K562 (cell line): ENCODE measurements at regions not wholly inside any gene's neighbourhood (a gene's known extent, or its start where the extent isn't known, plus 50 kb on each side); places are given as distances from the start of the nearest gene placed in this dataset.
A peak's percentile ranks its signal among the peaks of the same experiment; 100 is the strongest.
"Not testable (repeated sequence)": the region's sequence is repeated elsewhere in the genome, so short reads cannot be mapped to it uniquely, and the experiment has no call there.

Experiments used
- ATAC-seq: fragments of 200-7000 bp; cut with Tn5 transposase; 3 replicates; pipeline ENCODE4 v1.9.1; 2020; ENCODE audit warnings: moderate library complexity
- BruUV-seq: library from RNA; stranded (reverse); fragments of 400-500 nt; replicated peaks from 2 replicates; lab custom pipeline; 2021; lab: Mats Ljungman, UMichigan
- CTCF ChIA-PET: fragments of 300-600 bp; formaldehyde crosslinking; extraction: SDS; loops from one replicate; lab custom pipeline; 2021; ENCODE audit warnings: low intra/inter-chr PET ratio; lab: Yijun Ruan, JAX
- POLR2A ChIA-PET: fragments of 300-600, 350-650 bp; sonication (Branson Sonifier 250); formaldehyde crosslinking; extraction: SDS; loops from one replicate; lab custom pipeline; 2021; ENCODE audit warnings: antibody characterized with exemption, inconsistent platforms; lab: Yijun Ruan, JAX
- DNase-seq, 4 experiments: peaks; one replicate each; pipeline versions ENCODE4 v3.0.0 to v3.0.0-alpha.2; 2011 to 2018; ENCODE audit warnings: low spot score in 3 of 4, mixed read lengths in 3 of 4; ENCODE audit errors: extremely low read depth in 1 of 4
- FAIRE-seq: peaks from 2 replicates; lab custom pipeline; 2011; peaks lifted over from hg19 to GRCh38; lab: Jason Lieb, UNC
- H2AFZ ChIP-seq: 2 replicates; pipeline ENCODE4 v1.6.0; 2011; ENCODE audit warnings: low read depth, low read length, control low read depth, inconsistent platforms
- H3K27ac ChIP-seq: fragments of 200-600 bp; 3 replicates; pipeline ENCODE4 v1.8.0; 2011; ENCODE audit warnings: low read depth, mild to moderate bottlenecking, control low read depth, inconsistent platforms, low read length, moderate library complexity, mixed read lengths; ENCODE audit errors: extremely low read depth
- H3K27me3 ChIP-seq, 2 experiments: fragments of 300-600 bp in 1 of 2; 2 replicates in 1 of 2; 3 replicates in 1 of 2; pipeline versions ENCODE4 v1.6.0 to v1.8.0; 2011; ENCODE audit warnings: inconsistent platforms in 2 of 2, low read length in 2 of 2, mild to moderate bottlenecking in 1 of 2, mixed read lengths in 1 of 2, moderate library complexity in 1 of 2; ENCODE audit not compliant: control insufficient read depth in 2 of 2, insufficient read depth in 2 of 2
- H3K36me3 ChIP-seq: fragments of 300-600 bp; 3 replicates; pipeline ENCODE4 v1.8.0; 2011; ENCODE audit warnings: mild to moderate bottlenecking, low read length, inconsistent platforms; ENCODE audit not compliant: control insufficient read depth, insufficient read depth
- H3K4me1 ChIP-seq, 2 experiments: fragments of 200-600 bp in 1 of 2; replicated peaks in 1 of 2; 2 replicates in 1 of 2; 3 replicates in 1 of 2; pipeline versions ENCODE4 v1.5.1 to v1.8.0; 2011; ENCODE audit warnings: inconsistent platforms in 2 of 2, low read length in 2 of 2, mild to moderate bottlenecking in 1 of 2, mixed read lengths in 1 of 2, moderate library complexity in 1 of 2; ENCODE audit not compliant: control insufficient read depth in 2 of 2, insufficient read depth in 2 of 2
- H3K4me2 ChIP-seq: 2 replicates; pipeline ENCODE4 v1.6.1; 2011; ENCODE audit warnings: low read length, control low read depth, inconsistent platforms, mixed read lengths; ENCODE audit not compliant: insufficient read depth
- H3K4me3 ChIP-seq: fragments of 200-600 bp; sonication (generic), shearing (Covaris generic); 2 replicates; pipeline ENCODE4 v1.5.1; 2016; ENCODE audit warnings: control low read depth, inconsistent platforms
- H3K79me2 ChIP-seq: fragments of 200-600 bp; 3 replicates; pipeline ENCODE4 v1.8.0; 2011; ENCODE audit warnings: low read length, inconsistent platforms; ENCODE audit not compliant: control insufficient read depth, insufficient read depth
- H3K9ac ChIP-seq, 2 experiments: 2 replicates each; pipeline versions ENCODE4 v1.6.0 to v1.6.1; 2011; ENCODE audit warnings: low read depth in 2 of 2, low read length in 2 of 2, control low read depth in 1 of 2, inconsistent platforms in 1 of 2, mild to moderate bottlenecking in 1 of 2, mixed read lengths in 1 of 2; ENCODE audit not compliant: insufficient read depth in 1 of 2
- H3K9me1 ChIP-seq: one replicate; pipeline ENCODE4 v1.6.0; 2011; ENCODE audit warnings: inconsistent platforms, mild to moderate bottlenecking, low read length, moderate library complexity; ENCODE audit not compliant: control insufficient read depth, insufficient read depth
- H3K9me3 ChIP-seq: replicated peaks from 2 replicates; pipeline ENCODE4 v1.5.1; 2011; ENCODE audit warnings: low read depth, low read length, inconsistent platforms; ENCODE audit not compliant: control insufficient read depth, insufficient read depth
- H4K20me1 ChIP-seq: replicated peaks from 2 replicates; pipeline ENCODE4 v1.6.1; 2011; ENCODE audit warnings: low read length, inconsistent platforms, mixed read lengths; ENCODE audit not compliant: control insufficient read depth, insufficient read depth
- CBFA2T3 ChIP-seq: fragments of 450-650 bp; IDR thresholded peaks from 2 replicates; pipeline ENCODE4 v1.6.1; 2017
- EP400 ChIP-seq: fragments of 450-650 bp; IDR thresholded peaks from 2 replicates; pipeline ENCODE4 v1.6.1; 2017; ENCODE audit warnings: antibody characterized with exemption, mild to moderate bottlenecking, moderate library complexity
- FOSL1 ChIP-seq: fragments of 200-800 bp; sonication (Bioruptor generic); conservative IDR thresholded peaks from 2 replicates; pipeline ENCODE4 v1.6.1; 2016; ENCODE audit warnings: missing genetic modification characterization, missing compliant biosample characterization
- HNRNPLL ChIP-seq: fragments of 200-400 bp; formaldehyde crosslinking; IDR thresholded peaks from 2 replicates; pipeline ENCODE4 v1.6.1; 2017; ENCODE audit warnings: low read length, low read depth, mild to moderate bottlenecking; ENCODE audit not compliant: poor library complexity, severe bottlenecking
- STAT5B ChIP-seq: fragments of 250-450 bp; sonication (Bioruptor Pico); IDR thresholded peaks from 2 replicates; pipeline ENCODE4 v1.8.0; 2021; ENCODE audit warnings: mild to moderate bottlenecking, inconsistent platforms
- WGBS: fragments of 100-300 bp; shearing (Covaris generic); methylation state at CpG from one replicate; pipeline ENCODE4 v1.1.6; 2016; ENCODE audit warnings: low coverage, mixed read lengths; ENCODE audit not compliant: insufficient coverage; ENCODE audit errors: missing lambda C conversion rate; 5-methylcytosine and 5-hydroxymethylcytosine counted together
- in situ Hi-C: fragments of 300-500 bp; cut with MboI; formaldehyde crosslinking; loops from 4 replicates; pipeline ENCODE4 v1.15.0; 2018; ENCODE audit warnings: inconsistent platforms, mixed read lengths
- intact Hi-C: fragments of 100-400 bp; cut with micrococcal nuclease; formaldehyde crosslinking; loops from 2 replicates; pipeline ENCODE4 v1.14.2; 2022
- TF ChIP-seq, protein P1 (sequence below): fragments of 200-600 bp; sonication (generic); IDR thresholded peaks from one replicate; pipeline ENCODE4 v1.6.1; 2012; ENCODE audit warnings: mild to moderate bottlenecking, low read depth, low read length, inconsistent platforms

- H2AFZ ChIP-seq, CTCF ChIA-PET, H3K27ac ChIP-seq, H3K9me1 ChIP-seq, H3K9me3 ChIP-seq, ATAC-seq, H3K9ac ChIP-seq, H4K20me1 ChIP-seq, intact Hi-C loops, H3K4me1 ChIP-seq, POLR2A ChIA-PET, H3K79me2 ChIP-seq, BruUV-seq, FAIRE-seq, H3K4me2 ChIP-seq, H3K36me3 ChIP-seq, H3K4me3 ChIP-seq: not testable (repeated sequence)
- DNase-seq: peak in 1 of 4 experiments; percentile 11
- in situ Hi-C loops: loop anchor here (25.0 kb wide), 1 partner anchor 699 kb away; no protein-coding TSS in a partner anchor
- peak; percentile 35 for TF ChIP-seq HNRNPLL
- 0 out of 2 replicates have a peak, but pooled peaks have one; percentile 25 for TF ChIP-seq FOSL1 (tag)
- TF ChIP-seq CBFA2T3: peak; percentile 44
- 0% methylated on average over 8 of the region's 9 CpGs for WGBS
- H3K27me3 ChIP-seq: peaks cover 0 to 13% of the 10 kb centered on the region in 2 experiments; a peak in 2 of 5 replicates
Measured at GRCh38 chrX:1888305-1888704, 273.4 kb downstream of the ASMT start.

DNA sequence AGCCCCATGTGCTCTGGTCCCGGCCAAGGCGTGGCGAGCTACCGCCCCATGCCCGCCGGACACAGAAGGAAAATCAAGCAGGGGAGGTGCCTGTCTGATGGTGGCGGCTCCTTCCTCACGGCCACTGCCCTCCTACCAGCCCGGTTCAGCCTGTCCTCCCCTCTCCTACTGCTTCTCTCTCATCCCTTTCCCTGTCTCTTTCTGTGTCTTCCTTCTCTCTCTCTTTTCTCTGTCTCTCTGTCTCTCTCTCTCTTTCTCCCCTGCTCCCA is 279.1 kb downstream of the ASMT start:
- H3K79me2 ChIP-seq: no peaks in the 10 kb centered on the region
- H2AFZ ChIP-seq: no peak overlapping the region
- FAIRE-seq (no peak), ATAC-seq (no peak), DNase-seq (no peak)
- BruUV-seq: no TSS peak
- no peaks in the 10 kb centered on the region; a peak in 1 of 5 replicates for H3K4me1 ChIP-seq
- H3K9me1 ChIP-seq: no peaks in the 10 kb centered on the region
- in situ Hi-C loops (loop anchor here (25.0 kb wide), 1 partner anchor 693 kb away; no protein-coding TSS in a partner anchor), intact Hi-C loops (no loop called here)
- no peaks in the 10 kb centered on the region for H3K36me3 ChIP-seq
- H3K9me3 ChIP-seq: no peaks in the 10 kb centered on the region
- H4K20me1 ChIP-seq: no peaks in the 10 kb centered on the region
- WGBS: 6% methylated on average over 6 of the region's 9 CpGs
- H3K27me3 ChIP-seq: peaks cover 0 to 25% of the 10 kb centered on the region in 2 experiments; a peak in 2 of 5 replicates
- ChIA-PET CTCF (no interaction called here), POLR2A (no interaction called here)
- no peak overlapping the region for H3K9ac ChIP-seq
- no peak overlapping the region for H3K4me2 ChIP-seq
- H3K4me3 ChIP-seq: no peak overlapping the region
- no peak overlapping the region for H3K27ac ChIP-seq
- TF ChIP-seq, protein P1, sequence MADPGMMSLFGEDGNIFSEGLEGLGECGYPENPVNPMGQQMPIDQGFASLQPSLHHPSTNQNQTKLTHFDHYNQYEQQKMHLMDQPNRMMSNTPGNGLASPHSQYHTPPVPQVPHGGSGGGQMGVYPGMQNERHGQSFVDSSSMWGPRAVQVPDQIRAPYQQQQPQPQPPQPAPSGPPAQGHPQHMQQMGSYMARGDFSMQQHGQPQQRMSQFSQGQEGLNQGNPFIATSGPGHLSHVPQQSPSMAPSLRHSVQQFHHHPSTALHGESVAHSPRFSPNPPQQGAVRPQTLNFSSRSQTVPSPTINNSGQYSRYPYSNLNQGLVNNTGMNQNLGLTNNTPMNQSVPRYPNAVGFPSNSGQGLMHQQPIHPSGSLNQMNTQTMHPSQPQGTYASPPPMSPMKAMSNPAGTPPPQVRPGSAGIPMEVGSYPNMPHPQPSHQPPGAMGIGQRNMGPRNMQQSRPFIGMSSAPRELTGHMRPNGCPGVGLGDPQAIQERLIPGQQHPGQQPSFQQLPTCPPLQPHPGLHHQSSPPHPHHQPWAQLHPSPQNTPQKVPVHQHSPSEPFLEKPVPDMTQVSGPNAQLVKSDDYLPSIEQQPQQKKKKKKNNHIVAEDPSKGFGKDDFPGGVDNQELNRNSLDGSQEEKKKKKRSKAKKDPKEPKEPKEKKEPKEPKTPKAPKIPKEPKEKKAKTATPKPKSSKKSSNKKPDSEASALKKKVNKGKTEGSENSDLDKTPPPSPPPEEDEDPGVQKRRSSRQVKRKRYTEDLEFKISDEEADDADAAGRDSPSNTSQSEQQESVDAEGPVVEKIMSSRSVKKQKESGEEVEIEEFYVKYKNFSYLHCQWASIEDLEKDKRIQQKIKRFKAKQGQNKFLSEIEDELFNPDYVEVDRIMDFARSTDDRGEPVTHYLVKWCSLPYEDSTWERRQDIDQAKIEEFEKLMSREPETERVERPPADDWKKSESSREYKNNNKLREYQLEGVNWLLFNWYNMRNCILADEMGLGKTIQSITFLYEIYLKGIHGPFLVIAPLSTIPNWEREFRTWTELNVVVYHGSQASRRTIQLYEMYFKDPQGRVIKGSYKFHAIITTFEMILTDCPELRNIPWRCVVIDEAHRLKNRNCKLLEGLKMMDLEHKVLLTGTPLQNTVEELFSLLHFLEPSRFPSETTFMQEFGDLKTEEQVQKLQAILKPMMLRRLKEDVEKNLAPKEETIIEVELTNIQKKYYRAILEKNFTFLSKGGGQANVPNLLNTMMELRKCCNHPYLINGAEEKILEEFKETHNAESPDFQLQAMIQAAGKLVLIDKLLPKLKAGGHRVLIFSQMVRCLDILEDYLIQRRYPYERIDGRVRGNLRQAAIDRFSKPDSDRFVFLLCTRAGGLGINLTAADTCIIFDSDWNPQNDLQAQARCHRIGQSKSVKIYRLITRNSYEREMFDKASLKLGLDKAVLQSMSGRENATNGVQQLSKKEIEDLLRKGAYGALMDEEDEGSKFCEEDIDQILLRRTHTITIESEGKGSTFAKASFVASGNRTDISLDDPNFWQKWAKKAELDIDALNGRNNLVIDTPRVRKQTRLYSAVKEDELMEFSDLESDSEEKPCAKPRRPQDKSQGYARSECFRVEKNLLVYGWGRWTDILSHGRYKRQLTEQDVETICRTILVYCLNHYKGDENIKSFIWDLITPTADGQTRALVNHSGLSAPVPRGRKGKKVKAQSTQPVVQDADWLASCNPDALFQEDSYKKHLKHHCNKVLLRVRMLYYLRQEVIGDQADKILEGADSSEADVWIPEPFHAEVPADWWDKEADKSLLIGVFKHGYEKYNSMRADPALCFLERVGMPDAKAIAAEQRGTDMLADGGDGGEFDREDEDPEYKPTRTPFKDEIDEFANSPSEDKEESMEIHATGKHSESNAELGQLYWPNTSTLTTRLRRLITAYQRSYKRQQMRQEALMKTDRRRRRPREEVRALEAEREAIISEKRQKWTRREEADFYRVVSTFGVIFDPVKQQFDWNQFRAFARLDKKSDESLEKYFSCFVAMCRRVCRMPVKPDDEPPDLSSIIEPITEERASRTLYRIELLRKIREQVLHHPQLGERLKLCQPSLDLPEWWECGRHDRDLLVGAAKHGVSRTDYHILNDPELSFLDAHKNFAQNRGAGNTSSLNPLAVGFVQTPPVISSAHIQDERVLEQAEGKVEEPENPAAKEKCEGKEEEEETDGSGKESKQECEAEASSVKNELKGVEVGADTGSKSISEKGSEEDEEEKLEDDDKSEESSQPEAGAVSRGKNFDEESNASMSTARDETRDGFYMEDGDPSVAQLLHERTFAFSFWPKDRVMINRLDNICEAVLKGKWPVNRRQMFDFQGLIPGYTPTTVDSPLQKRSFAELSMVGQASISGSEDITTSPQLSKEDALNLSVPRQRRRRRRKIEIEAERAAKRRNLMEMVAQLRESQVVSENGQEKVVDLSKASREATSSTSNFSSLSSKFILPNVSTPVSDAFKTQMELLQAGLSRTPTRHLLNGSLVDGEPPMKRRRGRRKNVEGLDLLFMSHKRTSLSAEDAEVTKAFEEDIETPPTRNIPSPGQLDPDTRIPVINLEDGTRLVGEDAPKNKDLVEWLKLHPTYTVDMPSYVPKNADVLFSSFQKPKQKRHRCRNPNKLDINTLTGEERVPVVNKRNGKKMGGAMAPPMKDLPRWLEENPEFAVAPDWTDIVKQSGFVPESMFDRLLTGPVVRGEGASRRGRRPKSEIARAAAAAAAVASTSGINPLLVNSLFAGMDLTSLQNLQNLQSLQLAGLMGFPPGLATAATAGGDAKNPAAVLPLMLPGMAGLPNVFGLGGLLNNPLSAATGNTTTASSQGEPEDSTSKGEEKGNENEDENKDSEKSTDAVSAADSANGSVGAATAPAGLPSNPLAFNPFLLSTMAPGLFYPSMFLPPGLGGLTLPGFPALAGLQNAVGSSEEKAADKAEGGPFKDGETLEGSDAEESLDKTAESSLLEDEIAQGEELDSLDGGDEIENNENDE: no peak
- no peak for TF ChIP-seq STAT5B
- TF ChIP-seq EP400: no peak
